Activated naive CD4-positive, alpha-beta T cell treated with anti-CD3 and anti-CD28 coated beads for 36 hours (primary cell): ENCODE measurements at regions not wholly inside any gene's neighbourhood (a gene's known extent, or its start where the extent isn't known, plus 50 kb on each side); places are given as distances from the start of the nearest gene placed in this dataset.
"Not testable (repeated sequence)": the region's sequence is repeated elsewhere in the genome, so short reads cannot be mapped to it uniquely, and the experiment has no call there.

ENCODE experiments used
- CTCF ChIA-PET: fragments of 350-600 bp; sonication (Branson Sonifier 250); formaldehyde crosslinking; loops from one replicate; lab custom pipeline; 2021; ENCODE audit warnings: antibody characterized with exemption; lab: Charles Lee
- DNase-seq: peaks from one replicate; pipeline ENCODE4 v3.0.0-alpha.2; 2020
- H3K27ac Mint-ChIP-seq: one replicate; pipeline ENCODE4 v1.8.0; 2021; ENCODE audit warnings: mild to moderate bottlenecking, mixed read lengths
- H3K27me3 Mint-ChIP-seq: one replicate; pipeline ENCODE4 v1.8.0; 2021; ENCODE audit warnings: low read depth, mixed read lengths
- H3K36me3 Mint-ChIP-seq: one replicate; pipeline ENCODE4 v1.8.0; 2021; ENCODE audit warnings: low read depth, mixed read lengths
- H3K4me1 Mint-ChIP-seq: one replicate; pipeline ENCODE4 v1.8.0; 2021; ENCODE audit warnings: low read depth, mixed read lengths
- H3K4me3 Mint-ChIP-seq: one replicate; pipeline ENCODE4 v1.8.0; 2021; ENCODE audit warnings: mild to moderate bottlenecking, moderate library complexity, mixed read lengths
- H3K9me3 Mint-ChIP-seq: one replicate; pipeline ENCODE4 v1.8.0; 2021; ENCODE audit warnings: mixed read lengths
- intact Hi-C: fragments of 100-400 bp; cut with micrococcal nuclease; formaldehyde crosslinking; loops from one replicate; pipeline ENCODE4 v1.15.1; 2023

DNA sequence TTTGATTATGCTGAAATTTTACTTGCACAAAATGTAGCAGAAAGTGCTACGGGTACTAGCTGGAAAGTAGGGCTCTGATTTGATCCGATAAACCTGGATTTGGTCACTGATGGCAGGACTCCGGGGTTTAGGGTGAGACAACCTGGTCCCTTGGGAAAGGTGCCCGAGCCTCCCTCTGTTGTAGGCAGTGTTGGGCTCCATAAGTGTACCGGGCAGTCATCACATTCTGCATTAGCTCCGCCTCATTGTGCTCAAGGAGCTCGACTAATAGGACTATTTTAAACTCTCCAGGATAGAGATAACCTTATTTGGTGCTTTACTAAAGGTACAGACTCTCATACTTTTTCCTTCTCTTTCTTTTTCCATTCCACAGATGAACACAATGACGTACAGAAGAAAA, 117.6 kb downstream of the UTRN start:
- Mint-ChIP-seq H3K36me3 (peaks cover 9% of the 10 kb centered on the region), H3K4me1 (peaks cover 17% of the 10 kb centered on the region), H3K27ac (no peak overlapping the region), H3K27me3 (no peaks in the 10 kb centered on the region), H3K4me3 (no peak overlapping the region), H3K9me3 (peaks cover 7% of the 10 kb centered on the region)
- intact Hi-C loops, result no loop called here
- CTCF ChIA-PET, result interaction anchor here (0.7 kb wide), 1 partner anchor 267 kb away, joined by 3 read pairs; no protein-coding TSS in a partner anchor
- no peak for DNase-seq

GRCh38 chr6:144405163-144405562, 120.0 kb downstream of the UTRN start:
- H3K4me3 Mint-ChIP-seq, result no peak overlapping the region
- intact Hi-C loops, result no loop called here
- H3K4me1 Mint-ChIP-seq, result peaks cover 18% of the 10 kb centered on the region
- no peak for DNase-seq
- H3K9me3 Mint-ChIP-seq, result no peaks in the 10 kb centered on the region
- no peaks in the 10 kb centered on the region for H3K27me3 Mint-ChIP-seq
- CTCF ChIA-PET, result interaction anchor here (1.0 kb wide), 1 partner anchor 9 kb away, joined by 4 read pairs; no protein-coding TSS in a partner anchor
- no peak overlapping the region for H3K27ac Mint-ChIP-seq
- H3K36me3 Mint-ChIP-seq, result peaks cover 3% of the 10 kb centered on the region

DNA sequence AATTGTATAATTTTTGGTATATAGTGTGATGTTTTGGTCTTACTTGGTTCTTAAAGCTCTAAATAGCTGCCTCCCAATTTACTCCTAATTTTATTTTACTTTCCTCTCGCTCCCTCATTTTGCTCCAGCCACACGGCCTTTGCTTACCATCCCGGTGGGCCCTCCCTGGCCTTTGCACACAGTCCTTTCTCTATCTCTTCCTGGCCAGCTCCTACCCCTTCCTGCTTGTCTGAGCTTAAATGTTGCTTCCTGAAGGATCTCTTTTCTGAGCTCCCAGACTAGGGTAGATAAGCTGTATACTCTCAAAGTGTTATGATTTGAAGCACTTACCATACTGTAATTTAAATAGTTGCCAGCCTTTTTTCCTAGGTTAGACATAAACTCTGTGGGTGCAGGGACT, 121.7 kb downstream of the UTRN start:
- CTCF ChIA-PET, result no interaction called here
- intact Hi-C loops, result no loop called here
- Mint-ChIP-seq H3K4me1 (peaks cover 25% of the 10 kb centered on the region), H3K27ac (no peak overlapping the region), H3K9me3 (no peaks in the 10 kb centered on the region), H3K4me3 (no peak overlapping the region), H3K27me3 (no peaks in the 10 kb centered on the region), H3K36me3 (peaks cover 7% of the 10 kb centered on the region)
- DNase-seq, result no peak

GRCh38 chr6:144408161-144408560, 123.0 kb downstream of the UTRN start:
- H3K4me3 Mint-ChIP-seq, result no peak overlapping the region
- H3K36me3 Mint-ChIP-seq, result peaks cover 7% of the 10 kb centered on the region
- intact Hi-C loops, result no loop called here
- H3K27ac Mint-ChIP-seq, result no peak overlapping the region
- H3K4me1 Mint-ChIP-seq, result peaks cover 31% of the 10 kb centered on the region
- no peaks in the 10 kb centered on the region for H3K9me3 Mint-ChIP-seq
- DNase-seq, result no peak
- CTCF ChIA-PET, result interaction anchor here (1.0 kb wide), 1 partner anchor 74 kb away, joined by 3 read pairs; no protein-coding TSS in a partner anchor
- H3K27me3 Mint-ChIP-seq, result no peaks in the 10 kb centered on the region

DNA sequence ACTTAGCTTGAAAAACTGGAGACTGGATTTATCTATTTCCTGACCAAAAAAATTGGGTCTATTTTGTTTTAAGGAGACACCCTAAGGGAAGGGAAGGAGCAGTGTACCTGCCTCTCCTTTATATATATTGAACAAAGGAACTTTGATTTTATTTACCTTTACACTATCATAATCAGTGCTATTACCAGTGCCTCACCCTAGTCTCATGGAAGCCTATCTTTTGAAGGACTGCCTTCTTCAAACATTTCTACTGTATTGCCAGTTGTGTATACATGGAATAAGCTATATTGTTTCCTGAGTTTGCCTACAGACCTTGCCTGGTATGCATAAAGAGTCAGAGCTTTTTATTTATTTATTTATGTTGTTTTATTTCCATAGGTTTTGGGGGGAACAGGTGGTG, 124.9 kb downstream of the UTRN start:
- no peak overlapping the region for H3K27ac Mint-ChIP-seq
- DNase-seq, result no peak
- peaks cover 31% of the 10 kb centered on the region for H3K4me1 Mint-ChIP-seq
- H3K4me3 Mint-ChIP-seq, result no peak overlapping the region
- CTCF ChIA-PET, result interaction anchor here (0.7 kb wide), 1 partner anchor 9 kb away, joined by 3 read pairs; no protein-coding TSS in a partner anchor
- no peaks in the 10 kb centered on the region for H3K27me3 Mint-ChIP-seq
- H3K9me3 Mint-ChIP-seq, result no peaks in the 10 kb centered on the region
- H3K36me3 Mint-ChIP-seq, result peaks cover 4% of the 10 kb centered on the region
- intact Hi-C loops, result no loop called here

GRCh38 chr6:144410574-144410973, 125.4 kb downstream of the UTRN start:
- peaks cover 32% of the 10 kb centered on the region for H3K4me1 Mint-ChIP-seq
- H3K27me3 Mint-ChIP-seq, CTCF ChIA-PET, H3K4me3 Mint-ChIP-seq, H3K36me3 Mint-ChIP-seq, H3K27ac Mint-ChIP-seq, DNase-seq, H3K9me3 Mint-ChIP-seq, intact Hi-C loops: not testable (repeated sequence)

DNA sequence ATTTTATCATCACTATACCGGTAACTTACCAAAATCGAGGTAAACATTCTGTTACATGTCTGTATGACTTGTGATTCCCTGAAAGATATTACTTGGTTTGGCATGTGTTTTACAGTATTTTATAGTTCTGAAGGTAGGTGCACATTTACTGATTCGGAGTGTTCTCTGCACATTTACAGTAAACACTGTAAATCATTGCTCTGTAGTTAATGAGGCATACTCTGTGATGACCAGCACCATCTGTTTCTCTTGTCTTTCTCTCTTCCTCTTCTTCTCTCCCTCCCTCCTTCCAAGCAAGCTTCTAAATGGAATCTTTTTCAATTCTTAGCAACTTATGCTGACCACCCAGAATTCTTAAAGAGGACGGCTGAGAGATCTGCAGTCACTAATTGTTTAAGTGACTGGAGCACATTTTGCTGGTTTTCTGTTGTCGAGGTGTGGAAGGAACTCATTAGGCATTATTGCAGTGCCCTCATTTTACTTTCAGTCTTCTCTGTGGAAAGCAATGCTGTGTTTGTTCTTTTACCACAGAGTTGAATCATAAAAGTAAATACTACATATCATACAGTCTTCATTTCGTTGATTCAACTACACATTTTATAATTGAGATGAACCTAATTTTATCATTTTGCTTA, 126.5 kb downstream of the UTRN start:
- intact Hi-C loops, result no loop called here
- Mint-ChIP-seq H3K9me3 (no peaks in the 10 kb centered on the region), H3K4me1 (peaks cover 42% of the 10 kb centered on the region), H3K36me3 (peaks cover 4% of the 10 kb centered on the region), H3K4me3 (peak overlapping the region; percentile 67), H3K27me3 (no peaks in the 10 kb centered on the region), H3K27ac (peak overlapping the region; percentile 46)
- no peak for DNase-seq
- CTCF ChIA-PET, result no interaction called here

DNA sequence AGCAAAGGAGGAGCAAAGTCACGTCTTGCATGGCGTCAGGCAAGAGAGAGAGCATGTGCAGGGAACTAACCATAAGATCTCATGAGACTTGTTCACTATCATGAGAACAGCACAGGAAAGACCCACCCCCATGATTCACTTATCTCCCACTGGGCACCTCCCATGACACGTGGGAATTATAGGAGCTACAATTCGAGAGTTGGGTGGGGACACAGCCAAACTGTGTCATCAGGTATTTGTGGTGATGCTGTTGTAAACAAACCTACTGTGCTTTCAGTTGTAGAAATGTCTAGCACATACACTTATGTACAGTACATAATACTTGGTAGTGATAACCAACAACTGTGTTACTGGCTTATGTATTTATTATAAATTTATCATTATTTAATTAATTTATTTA, 128.3 kb downstream of the UTRN start:
- Mint-ChIP-seq H3K4me1 (peaks cover 43% of the 10 kb centered on the region), H3K27me3 (no peaks in the 10 kb centered on the region), H3K36me3 (peaks cover 4% of the 10 kb centered on the region), H3K27ac (no peak overlapping the region), H3K4me3 (no peak overlapping the region), H3K9me3 (no peaks in the 10 kb centered on the region)
- CTCF ChIA-PET, result interaction anchor here (1.5 kb wide), 1 partner anchor 290 kb away, joined by 4 read pairs; no protein-coding TSS in a partner anchor
- no peak for DNase-seq
- intact Hi-C loops, result no loop called here

- Mint-ChIP-seq H3K27me3 (no peaks in the 10 kb centered on the region), H3K36me3 (peaks cover 4% of the 10 kb centered on the region), H3K4me1 (peaks cover 52% of the 10 kb centered on the region), H3K4me3 (no peak overlapping the region), H3K9me3 (no peaks in the 10 kb centered on the region), H3K27ac (no peak overlapping the region)
- intact Hi-C loops, result no loop called here
- DNase-seq, result no peak
- CTCF ChIA-PET, result no interaction called here
These were observed 129.9 kb downstream of the UTRN start for GRCh38 chr6:144415014-144415413.

- CTCF ChIA-PET, result no interaction called here
- no peak for DNase-seq
- Mint-ChIP-seq H3K9me3 (no peaks in the 10 kb centered on the region), H3K27me3 (no peaks in the 10 kb centered on the region), H3K4me3 (no peak overlapping the region), H3K36me3 (peaks cover 4% of the 10 kb centered on the region), H3K4me1 (peaks cover 51% of the 10 kb centered on the region), H3K27ac (no peak overlapping the region)
- intact Hi-C loops, result no loop called here
These were observed 130.7 kb downstream of the UTRN start for GRCh38 chr6:144415835-144416237.

- intact Hi-C loops, result no loop called here
- peaks cover under 1% of the 10 kb centered on the region for H3K36me3 Mint-ChIP-seq
- peaks cover 47% of the 10 kb centered on the region for H3K4me1 Mint-ChIP-seq
- H3K9me3 Mint-ChIP-seq, result no peaks in the 10 kb centered on the region
- no peak overlapping the region for H3K4me3 Mint-ChIP-seq
- H3K27me3 Mint-ChIP-seq, result no peaks in the 10 kb centered on the region
- no peak overlapping the region for H3K27ac Mint-ChIP-seq
- DNase-seq, result no peak
- CTCF ChIA-PET, result no interaction called here
These were observed 131.1 kb downstream of the UTRN start for GRCh38 chr6:144416244-144416643.

DNA sequence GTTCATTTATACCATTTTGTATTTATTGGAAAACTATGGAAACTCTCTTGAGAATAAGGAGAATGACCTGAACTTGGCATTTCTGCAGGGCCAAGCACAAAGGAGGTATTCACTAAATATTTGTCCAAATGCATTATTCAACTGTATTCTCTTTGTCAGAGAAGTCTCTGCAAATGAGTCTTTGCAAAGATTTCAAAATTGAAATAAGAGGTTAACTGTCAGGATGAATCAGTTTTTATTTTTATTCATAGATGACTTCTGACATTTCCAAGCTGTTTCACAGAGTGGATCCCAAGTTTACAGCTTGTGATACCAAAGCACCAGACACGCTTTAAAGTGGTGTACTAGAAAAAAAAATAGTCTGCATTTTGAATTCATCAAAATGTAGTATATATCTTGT, 131.6 kb downstream of the UTRN start:
- intact Hi-C loops, result no loop called here
- Mint-ChIP-seq H3K27me3 (no peaks in the 10 kb centered on the region), H3K36me3 (no peaks in the 10 kb centered on the region), H3K4me1 (peaks cover 41% of the 10 kb centered on the region), H3K27ac (no peak overlapping the region), H3K4me3 (no peak overlapping the region), H3K9me3 (no peaks in the 10 kb centered on the region)
- no peak for DNase-seq
- CTCF ChIA-PET, result no interaction called here

DNA sequence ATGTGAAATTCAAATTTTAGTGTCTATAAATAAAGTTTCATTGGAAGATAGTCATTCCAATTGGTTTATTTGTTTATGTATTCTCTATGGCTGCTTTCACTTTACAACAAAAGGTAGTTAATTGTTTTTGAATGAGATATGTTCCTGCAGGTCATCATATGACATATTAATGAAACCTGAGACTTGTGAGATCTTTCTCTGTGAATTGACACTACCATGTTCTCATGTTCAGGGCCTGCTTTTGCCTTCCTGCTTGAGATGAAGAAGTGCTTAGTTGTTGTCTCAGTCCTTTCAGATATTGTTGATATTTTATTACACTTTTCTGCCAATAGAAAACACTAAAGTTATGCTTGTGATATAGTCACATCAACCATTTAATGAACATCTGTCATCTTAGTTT, 132.5 kb downstream of the UTRN start:
- Mint-ChIP-seq H3K9me3 (no peaks in the 10 kb centered on the region), H3K4me1 (peaks cover 39% of the 10 kb centered on the region), H3K27me3 (no peaks in the 10 kb centered on the region), H3K36me3 (no peaks in the 10 kb centered on the region), H3K4me3 (no peak overlapping the region), H3K27ac (no peak overlapping the region)
- CTCF ChIA-PET, result no interaction called here
- no peak for DNase-seq
- intact Hi-C loops, result no loop called here
